ENCODE measurements at regions not wholly inside any gene's neighbourhood (a gene's known extent, or its start where the extent isn't known, plus 50 kb on each side); places are given as distances from the start of the nearest gene placed in this dataset.

DNA sequence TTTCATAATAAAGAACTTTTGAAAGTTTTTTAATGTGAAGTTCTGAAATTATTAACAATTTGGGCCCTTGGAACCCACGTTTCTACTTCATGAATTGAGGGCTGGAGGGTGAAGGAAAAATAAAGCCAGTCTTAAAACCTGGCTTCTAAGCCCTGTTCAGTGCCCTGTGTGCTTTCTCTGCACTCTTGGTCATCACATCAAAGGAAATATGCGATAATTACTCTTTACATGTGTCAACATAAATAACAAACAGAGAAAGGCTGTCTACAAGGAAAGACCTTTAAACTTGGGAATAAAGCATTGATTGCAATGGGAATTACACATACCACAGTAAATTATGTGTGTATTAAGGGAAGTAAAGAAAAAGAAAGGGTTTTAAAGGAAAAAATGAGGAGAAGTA lies 150.7 kb upstream of the KLF7 start:
- intact Hi-C loops (cut with DNase I; ENCODE audit: low total_unique reads), result no loop called here
- TF ChIP-seq CTCF (IDR thresholded peaks at IDR 0.05) (no peak), POLR2A (IDR thresholded peaks at IDR 0.05) (no peak)
- Histone ChIP-seq H3K4me1 (no peaks in the 10 kb centered on the region), H3K27ac (no peak overlapping the region), H3K27me3 (no peaks in the 10 kb centered on the region), H3K9me3 (no peaks in the 10 kb centered on the region), H3K4me3 (no peak overlapping the region), H3K36me3 (no peaks in the 10 kb centered on the region)
- DNase-seq, result no peak

GRCh38 chr2:207316906-207317305 lies 151.2 kb upstream of the KLF7 start:
- H3K27ac ChIP-seq, result no peak overlapping the region
- TF ChIP-seq CTCF (IDR thresholded peaks at IDR 0.05), result no peak
- TF ChIP-seq POLR2A (IDR thresholded peaks at IDR 0.05), result no peak
- no peak for DNase-seq
- intact Hi-C loops (cut with DNase I; ENCODE audit: low total_unique reads), result no loop called here
- H3K9me3 ChIP-seq, result no peaks in the 10 kb centered on the region
- no peaks in the 10 kb centered on the region for H3K36me3 ChIP-seq
- no peaks in the 10 kb centered on the region for H3K4me1 ChIP-seq
- H3K27me3 ChIP-seq, result no peaks in the 10 kb centered on the region
- H3K4me3 ChIP-seq, result no peak overlapping the region

- H3K9me3 ChIP-seq, result no peaks in the 10 kb centered on the region
- no peaks in the 10 kb centered on the region for H3K27me3 ChIP-seq
- no peak overlapping the region for H3K27ac ChIP-seq
- intact Hi-C loops (cut with DNase I; ENCODE audit: low total_unique reads), result no loop called here
- no peaks in the 10 kb centered on the region for H3K36me3 ChIP-seq
- TF ChIP-seq POLR2A (IDR thresholded peaks at IDR 0.05), result no peak
- TF ChIP-seq CTCF (IDR thresholded peaks at IDR 0.05), result no peak
- H3K4me1 ChIP-seq, result no peaks in the 10 kb centered on the region
- no peak overlapping the region for H3K4me3 ChIP-seq
- DNase-seq, result no peak
These were observed 151.7 kb upstream of the KLF7 start for GRCh38 chr2:207317378-207317984.

DNA sequence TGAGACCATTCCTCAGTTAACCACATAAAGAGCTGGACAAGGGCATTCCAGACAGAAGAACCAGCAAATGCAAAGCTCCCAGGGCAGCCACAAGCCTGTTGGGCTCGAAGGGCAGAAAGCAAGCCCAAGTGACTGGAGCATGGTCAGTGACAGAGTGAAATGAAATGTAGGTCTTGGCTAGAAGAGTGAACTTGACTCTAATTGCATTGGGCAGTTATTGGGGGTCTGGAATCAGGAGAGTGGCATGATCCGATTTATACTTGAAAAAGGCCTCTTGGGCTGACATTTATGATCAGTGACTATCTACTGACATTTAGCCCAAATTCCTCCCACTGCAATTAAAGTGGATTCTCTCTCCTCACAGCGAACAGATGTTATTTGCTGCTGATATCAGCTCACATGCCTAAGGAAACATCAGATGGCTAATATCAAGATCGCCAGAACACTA lies 152.5 kb upstream of the KLF7 start:
- H3K4me3 ChIP-seq, result no peak overlapping the region
- H3K9me3 ChIP-seq, result no peaks in the 10 kb centered on the region
- no peaks in the 10 kb centered on the region for H3K4me1 ChIP-seq
- no peak for DNase-seq
- H3K36me3 ChIP-seq, result no peaks in the 10 kb centered on the region
- intact Hi-C loops (cut with DNase I; ENCODE audit: low total_unique reads), result no loop called here
- TF ChIP-seq POLR2A (IDR thresholded peaks at IDR 0.05), result no peak
- no peak for TF ChIP-seq CTCF (IDR thresholded peaks at IDR 0.05)
- H3K27ac ChIP-seq, result no peak overlapping the region
- no peaks in the 10 kb centered on the region for H3K27me3 ChIP-seq

DNA sequence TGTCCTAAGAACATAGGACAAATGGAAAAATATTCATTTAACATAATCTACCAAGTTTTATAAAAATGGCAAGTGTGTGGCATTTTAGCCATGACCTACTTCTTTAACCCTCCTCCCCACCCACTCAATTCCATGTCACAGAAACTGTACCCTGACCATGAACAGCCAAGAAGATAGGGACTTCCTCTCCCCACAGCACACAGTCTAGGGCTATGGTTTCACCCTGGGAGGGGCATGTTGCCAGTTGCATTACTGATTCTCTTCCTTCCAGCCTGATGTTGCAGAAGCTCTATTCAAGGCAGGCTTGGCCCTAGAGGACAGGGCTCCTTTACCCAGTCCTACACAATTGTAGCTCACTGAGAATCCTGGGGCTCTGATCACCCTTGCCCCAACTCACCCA lies 153.6 kb upstream of the KLF7 start:
- TF ChIP-seq CTCF (IDR thresholded peaks at IDR 0.05), result no peak
- no peak for TF ChIP-seq POLR2A (IDR thresholded peaks at IDR 0.05)
- DNase-seq, result no peak
- no peak overlapping the region for H3K4me3 ChIP-seq
- no peaks in the 10 kb centered on the region for H3K27me3 ChIP-seq
- H3K9me3 ChIP-seq, result no peaks in the 10 kb centered on the region
- no peaks in the 10 kb centered on the region for H3K4me1 ChIP-seq
- H3K36me3 ChIP-seq, result no peaks in the 10 kb centered on the region
- H3K27ac ChIP-seq, result no peak overlapping the region
- intact Hi-C loops (cut with DNase I; ENCODE audit: low total_unique reads), result no loop called here

Data from uterus (tissue), 3 donors.